ENCODE measurements at regions not wholly inside any gene's neighbourhood (a gene's known extent, or its start where the extent isn't known, plus 50 kb on each side); places are given as distances from the start of the nearest gene placed in this dataset.

- H3K9me3 ChIP-seq (ENCODE audit: control insufficient read depth in 2 of 2, low read length in 2 of 2) = no peaks in the 10 kb centered on the region
- no peak overlapping the region for H3K4me3 ChIP-seq (ENCODE audit: low read length in 2 of 2)
- peaks cover 6 to 7% of the 10 kb centered on the region in 2 donors for H3K4me1 ChIP-seq (ENCODE audit: control insufficient read depth in 2 of 2, insufficient read depth in 2 of 2, low read length in 2 of 2)
- H3K27me3 ChIP-seq (ENCODE audit: control insufficient read depth in 2 of 2, insufficient read depth in 2 of 2, low read length in 2 of 2) = no peaks in the 10 kb centered on the region
- no peaks in the 10 kb centered on the region for H3K36me3 ChIP-seq (ENCODE audit: control insufficient read depth in 2 of 2, insufficient read depth in 2 of 2, low read length in 2 of 2)
- no peak overlapping the region for H3K27ac ChIP-seq (ENCODE audit: low read depth in 2 of 2, low read length in 2 of 2)
- no peak overlapping the region for H3K9ac ChIP-seq (ENCODE audit: low read depth in 1 of 2, low read length in 2 of 2)
Observed at GRCh38 chr11:69348414-69349235, 54.7 kb downstream of the MYEOV start.

GRCh38 chr11:69350040-69350439, 56.1 kb downstream of the MYEOV start:
- Histone ChIP-seq H3K4me3 (ENCODE audit: low read length in 2 of 2) (no peak overlapping the region), H3K4me1 (ENCODE audit: control insufficient read depth in 2 of 2, insufficient read depth in 2 of 2, low read length in 2 of 2) (peaks cover 6 to 7% of the 10 kb centered on the region in 2 donors), H3K9ac (ENCODE audit: low read depth in 1 of 2, low read length in 2 of 2) (no peak overlapping the region), H3K36me3 (ENCODE audit: control insufficient read depth in 2 of 2, insufficient read depth in 2 of 2, low read length in 2 of 2) (no peaks in the 10 kb centered on the region), H3K27ac (ENCODE audit: low read depth in 2 of 2, low read length in 2 of 2) (no peak overlapping the region), H3K9me3 (ENCODE audit: control insufficient read depth in 2 of 2, low read length in 2 of 2) (no peaks in the 10 kb centered on the region), H3K27me3 (ENCODE audit: control insufficient read depth in 2 of 2, insufficient read depth in 2 of 2, low read length in 2 of 2) (no peaks in the 10 kb centered on the region)

- Histone ChIP-seq H3K27me3 (ENCODE audit: control insufficient read depth in 2 of 2, insufficient read depth in 2 of 2, low read length in 2 of 2) (no peaks in the 10 kb centered on the region), H3K27ac (ENCODE audit: low read depth in 2 of 2, low read length in 2 of 2) (no peak overlapping the region), H3K4me3 (ENCODE audit: low read length in 2 of 2) (no peak overlapping the region), H3K4me1 (ENCODE audit: control insufficient read depth in 2 of 2, insufficient read depth in 2 of 2, low read length in 2 of 2) (peaks cover 6 to 7% of the 10 kb centered on the region in 2 donors), H3K9ac (ENCODE audit: low read depth in 1 of 2, low read length in 2 of 2) (no peak overlapping the region), H3K9me3 (ENCODE audit: control insufficient read depth in 2 of 2, low read length in 2 of 2) (no peaks in the 10 kb centered on the region), H3K36me3 (ENCODE audit: control insufficient read depth in 2 of 2, insufficient read depth in 2 of 2, low read length in 2 of 2) (no peaks in the 10 kb centered on the region)
Observed at GRCh38 chr11:69350596-69350995, 56.6 kb downstream of the MYEOV start.

- Histone ChIP-seq H3K36me3 (ENCODE audit: control insufficient read depth in 2 of 2, insufficient read depth in 2 of 2, low read length in 2 of 2) (no peaks in the 10 kb centered on the region), H3K27ac (ENCODE audit: low read depth in 2 of 2, low read length in 2 of 2) (no peak overlapping the region), H3K27me3 (ENCODE audit: control insufficient read depth in 2 of 2, insufficient read depth in 2 of 2, low read length in 2 of 2) (no peaks in the 10 kb centered on the region), H3K9me3 (ENCODE audit: control insufficient read depth in 2 of 2, low read length in 2 of 2) (no peaks in the 10 kb centered on the region), H3K9ac (ENCODE audit: low read depth in 1 of 2, low read length in 2 of 2) (no peak overlapping the region), H3K4me1 (ENCODE audit: control insufficient read depth in 2 of 2, insufficient read depth in 2 of 2, low read length in 2 of 2) (peaks cover 6 to 7% of the 10 kb centered on the region in 2 donors), H3K4me3 (ENCODE audit: low read length in 2 of 2) (no peak overlapping the region)
Observed at GRCh38 chr11:69351460-69351859, 57.5 kb downstream of the MYEOV start.

GRCh38 chr11:69352166-69352565, 58.2 kb downstream of the MYEOV start:
- no peaks in the 10 kb centered on the region for H3K36me3 ChIP-seq (ENCODE audit: control insufficient read depth in 2 of 2, insufficient read depth in 2 of 2, low read length in 2 of 2)
- H3K9ac ChIP-seq (ENCODE audit: low read depth in 1 of 2, low read length in 2 of 2) = no peak overlapping the region
- peaks cover 6 to 7% of the 10 kb centered on the region in 2 donors for H3K4me1 ChIP-seq (ENCODE audit: control insufficient read depth in 2 of 2, insufficient read depth in 2 of 2, low read length in 2 of 2)
- H3K27me3 ChIP-seq (ENCODE audit: control insufficient read depth in 2 of 2, insufficient read depth in 2 of 2, low read length in 2 of 2) = no peaks in the 10 kb centered on the region
- no peak overlapping the region for H3K27ac ChIP-seq (ENCODE audit: low read depth in 2 of 2, low read length in 2 of 2)
- no peaks in the 10 kb centered on the region for H3K9me3 ChIP-seq (ENCODE audit: control insufficient read depth in 2 of 2, low read length in 2 of 2)
- H3K4me3 ChIP-seq (ENCODE audit: low read length in 2 of 2) = no peak overlapping the region

GRCh38 chr11:69352715-69353319, 58.9 kb downstream of the MYEOV start:
- H3K27ac ChIP-seq (ENCODE audit: low read depth in 2 of 2, low read length in 2 of 2) = no peak overlapping the region

GRCh38 chr11:69353696-69354544, 60.0 kb downstream of the MYEOV start:
- Histone ChIP-seq H3K9ac (ENCODE audit: low read depth in 1 of 2, low read length in 2 of 2) (no peak overlapping the region), H3K4me3 (ENCODE audit: low read length in 2 of 2) (no peak overlapping the region), H3K27ac (ENCODE audit: low read depth in 2 of 2, low read length in 2 of 2) (no peak overlapping the region), H3K27me3 (ENCODE audit: control insufficient read depth in 2 of 2, insufficient read depth in 2 of 2, low read length in 2 of 2) (no peaks in the 10 kb centered on the region), H3K36me3 (ENCODE audit: control insufficient read depth in 2 of 2, insufficient read depth in 2 of 2, low read length in 2 of 2) (no peaks in the 10 kb centered on the region), H3K9me3 (ENCODE audit: control insufficient read depth in 2 of 2, low read length in 2 of 2) (peaks cover 0 to under 1% of the 10 kb centered on the region in 2 donors), H3K4me1 (ENCODE audit: control insufficient read depth in 2 of 2, insufficient read depth in 2 of 2, low read length in 2 of 2) (peaks cover 6 to 7% of the 10 kb centered on the region in 2 donors)

More at GRCh38 chr11:69352715-69353319, 58.9 kb downstream of the MYEOV start:
- peaks cover 6 to 7% of the 10 kb centered on the region in 2 donors for H3K4me1 ChIP-seq (ENCODE audit: control insufficient read depth in 2 of 2, insufficient read depth in 2 of 2, low read length in 2 of 2)
- no peak overlapping the region for H3K9ac ChIP-seq (ENCODE audit: low read depth in 1 of 2, low read length in 2 of 2)
- no peaks in the 10 kb centered on the region for H3K36me3 ChIP-seq (ENCODE audit: control insufficient read depth in 2 of 2, insufficient read depth in 2 of 2, low read length in 2 of 2)
- H3K9me3 ChIP-seq (ENCODE audit: control insufficient read depth in 2 of 2, low read length in 2 of 2) = no peaks in the 10 kb centered on the region
- no peaks in the 10 kb centered on the region for H3K27me3 ChIP-seq (ENCODE audit: control insufficient read depth in 2 of 2, insufficient read depth in 2 of 2, low read length in 2 of 2)
- H3K4me3 ChIP-seq (ENCODE audit: low read length in 2 of 2) = no peak overlapping the region

- no peaks in the 10 kb centered on the region for H3K36me3 ChIP-seq (ENCODE audit: control insufficient read depth in 2 of 2, insufficient read depth in 2 of 2, low read length in 2 of 2)
Observed at GRCh38 chr11:69354545-69354897, 60.6 kb downstream of the MYEOV start.

GRCh38 chr11:69355346-69355940, 61.5 kb downstream of the MYEOV start:
- Histone ChIP-seq H3K36me3 (ENCODE audit: control insufficient read depth in 2 of 2, insufficient read depth in 2 of 2, low read length in 2 of 2) (no peaks in the 10 kb centered on the region), H3K27ac (ENCODE audit: low read depth in 2 of 2, low read length in 2 of 2) (no peak overlapping the region), H3K27me3 (ENCODE audit: control insufficient read depth in 2 of 2, insufficient read depth in 2 of 2, low read length in 2 of 2) (no peaks in the 10 kb centered on the region), H3K9me3 (ENCODE audit: control insufficient read depth in 2 of 2, low read length in 2 of 2) (peaks cover 0 to 9% of the 10 kb centered on the region in 2 donors), H3K9ac (ENCODE audit: low read depth in 1 of 2, low read length in 2 of 2) (no peak overlapping the region), H3K4me3 (ENCODE audit: low read length in 2 of 2) (no peak overlapping the region), H3K4me1 (ENCODE audit: control insufficient read depth in 2 of 2, insufficient read depth in 2 of 2, low read length in 2 of 2) (peaks cover 6 to 7% of the 10 kb centered on the region in 2 donors)

More at GRCh38 chr11:69354545-69354897, 60.6 kb downstream of the MYEOV start:
- no peaks in the 10 kb centered on the region for H3K27me3 ChIP-seq (ENCODE audit: control insufficient read depth in 2 of 2, insufficient read depth in 2 of 2, low read length in 2 of 2)
- H3K4me3 ChIP-seq (ENCODE audit: low read length in 2 of 2) = no peak overlapping the region
- peaks cover 0 to 3% of the 10 kb centered on the region in 2 donors for H3K9me3 ChIP-seq (ENCODE audit: control insufficient read depth in 2 of 2, low read length in 2 of 2)
- no peak overlapping the region for H3K9ac ChIP-seq (ENCODE audit: low read depth in 1 of 2, low read length in 2 of 2)
- H3K27ac ChIP-seq (ENCODE audit: low read depth in 2 of 2, low read length in 2 of 2) = no peak overlapping the region
- H3K4me1 ChIP-seq (ENCODE audit: control insufficient read depth in 2 of 2, insufficient read depth in 2 of 2, low read length in 2 of 2) = peaks cover 6 to 7% of the 10 kb centered on the region in 2 donors

All from mucosa of rectum (tissue), 2 donors.